ENCODE measurements at regions not wholly inside any gene's neighbourhood (a gene's known extent, or its start where the extent isn't known, plus 50 kb on each side); places are given as distances from the start of the nearest gene placed in this dataset.

- Mint-ChIP-seq H3K4me3 (no peak overlapping the region), H3K9me3 (peaks cover 0 to 7% (median 0%) of the 10 kb centered on the region in 11 donors), H3K36me3 (no peaks in the 10 kb centered on the region), H3K27me3 (peaks cover 0 to 18% (median 0%) of the 10 kb centered on the region in 5 donors), H3K27ac (peak overlapping the region in 1 of 9 donors; percentile 64), H3K4me1 (peaks cover under 1 to 19% (median 9%) of the 10 kb centered on the region in 7 donors)
- Histone ChIP-seq H3K4me3 (ENCODE audit: low read length) (no peak overlapping the region), H3K27ac (ENCODE audit: low read depth, low read length) (no peak overlapping the region), H3K9me3 (ENCODE audit: control insufficient read depth in 2 of 3, low read length in 3 of 3) (no peaks in the 10 kb centered on the region), H3K27me3 (ENCODE audit: control insufficient read depth in 2 of 2, insufficient read depth in 2 of 2, low read length in 2 of 2) (no peaks in the 10 kb centered on the region), H3K4me1 (ENCODE audit: control insufficient read depth in 2 of 2, insufficient read depth in 2 of 2, low read length in 2 of 2) (no peaks in the 10 kb centered on the region), H3K36me3 (ENCODE audit: control insufficient read depth in 2 of 3, insufficient read depth in 3 of 3, low read length in 3 of 3) (no peaks in the 10 kb centered on the region)
- intact Hi-C loops (cut with micrococcal nuclease): no loop called here
- ATAC-seq (no peak), DNase-seq (no peak)
- ChIA-PET POLR2A (no interaction called here), CTCF (no interaction called here)
Observed at GRCh38 chr17:77824102-77824779, 134.3 kb upstream of the TNRC6C start.

- DNase-seq: no peak
Observed at GRCh38 chr17:77824780-77825280, 133.7 kb upstream of the TNRC6C start.

GRCh38 chr17:77825621-77826020, 132.9 kb upstream of the TNRC6C start:
- H3K27ac Mint-ChIP-seq: no peak overlapping the region

More at GRCh38 chr17:77824780-77825280, 133.7 kb upstream of the TNRC6C start:
- ChIA-PET POLR2A (interaction anchor here (1.7 kb wide), 1 partner anchor 133 kb away, joined by 6 read pairs; the partner anchor contains the start of gene TNRC6C), CTCF (no interaction called here)
- Mint-ChIP-seq H3K4me1 (peaks cover 5 to 25% (median 15%) of the 10 kb centered on the region in 7 donors), H3K27me3 (peaks cover 0 to 12% (median 0%) of the 10 kb centered on the region in 5 donors), H3K36me3 (no peaks in the 10 kb centered on the region), H3K27ac (peak overlapping the region in 1 of 9 donors; percentile 64), H3K9me3 (peaks cover 0 to 8% (median 0%) of the 10 kb centered on the region in 11 donors), H3K4me3 (no peak overlapping the region)
- H3K27ac ChIP-seq (ENCODE audit: low read depth, low read length): no peak overlapping the region
- ATAC-seq: no peak
- intact Hi-C loops (cut with micrococcal nuclease): no loop called here
- H3K4me1 ChIP-seq (ENCODE audit: control insufficient read depth in 2 of 2, insufficient read depth in 2 of 2, low read length in 2 of 2): peaks cover 0 to 4% of the 10 kb centered on the region in 2 donors
- H3K27me3 ChIP-seq (ENCODE audit: control insufficient read depth in 2 of 2, insufficient read depth in 2 of 2, low read length in 2 of 2): no peaks in the 10 kb centered on the region
- H3K4me3 ChIP-seq (ENCODE audit: low read length): no peak overlapping the region
- H3K36me3 ChIP-seq (ENCODE audit: control insufficient read depth in 2 of 3, insufficient read depth in 3 of 3, low read length in 3 of 3): no peaks in the 10 kb centered on the region
- no peaks in the 10 kb centered on the region for H3K9me3 ChIP-seq (ENCODE audit: control insufficient read depth in 2 of 3, low read length in 3 of 3)

GRCh38 chr17:77826132-77826873, 132.2 kb upstream of the TNRC6C start:
- CTCF ChIA-PET: no interaction called here
- Histone ChIP-seq H3K4me3 (ENCODE audit: low read length) (no peak overlapping the region), H3K27ac (ENCODE audit: low read depth, low read length) (no peak overlapping the region), H3K4me1 (ENCODE audit: control insufficient read depth in 2 of 2, insufficient read depth in 2 of 2, low read length in 2 of 2) (peaks cover 0 to 9% of the 10 kb centered on the region in 2 donors), H3K27me3 (ENCODE audit: control insufficient read depth in 2 of 2, insufficient read depth in 2 of 2, low read length in 2 of 2) (no peaks in the 10 kb centered on the region), H3K36me3 (ENCODE audit: control insufficient read depth in 2 of 3, insufficient read depth in 3 of 3, low read length in 3 of 3) (no peaks in the 10 kb centered on the region), H3K9me3 (ENCODE audit: control insufficient read depth in 2 of 3, low read length in 3 of 3) (no peaks in the 10 kb centered on the region)
- DNase-seq: no peak
- H3K27ac Mint-ChIP-seq: no peak overlapping the region
- peaks cover 0 to 8% (median 0%) of the 10 kb centered on the region in 5 donors for H3K27me3 Mint-ChIP-seq
- POLR2A ChIA-PET: interaction anchor here (1.7 kb wide), 1 partner anchor 132 kb away, joined by 6 read pairs; the partner anchor contains the start of gene TNRC6C
- no peaks in the 10 kb centered on the region for H3K36me3 Mint-ChIP-seq
- peaks cover 9 to 36% (median 26%) of the 10 kb centered on the region in 7 donors for H3K4me1 Mint-ChIP-seq
- peaks cover 0 to 8% (median 0%) of the 10 kb centered on the region in 11 donors for H3K9me3 Mint-ChIP-seq
- intact Hi-C loops (cut with micrococcal nuclease): no loop called here
- ATAC-seq: no peak
- H3K4me3 Mint-ChIP-seq: no peak overlapping the region

More at GRCh38 chr17:77825621-77826020, 132.9 kb upstream of the TNRC6C start:
- Mint-ChIP-seq H3K27me3 (peaks cover 0 to 7% (median 0%) of the 10 kb centered on the region in 5 donors), H3K36me3 (no peaks in the 10 kb centered on the region), H3K4me3 (no peak overlapping the region), H3K4me1 (peaks cover 8 to 33% (median 22%) of the 10 kb centered on the region in 7 donors), H3K9me3 (peaks cover 0 to 8% (median 0%) of the 10 kb centered on the region in 11 donors)
- no peak for ATAC-seq
- no peak overlapping the region for H3K27ac ChIP-seq (ENCODE audit: low read depth, low read length)
- ChIA-PET CTCF (no interaction called here), POLR2A (interaction anchor here (0.6 to 1.7 kb wide), 2 partner anchors 132 to 206 kb away, joined by 3 to 6 read pairs; partner anchors contain the start of gene TNRC6C)
- H3K36me3 ChIP-seq (ENCODE audit: control insufficient read depth in 2 of 3, insufficient read depth in 3 of 3, low read length in 3 of 3): no peaks in the 10 kb centered on the region
- H3K27me3 ChIP-seq (ENCODE audit: control insufficient read depth in 2 of 2, insufficient read depth in 2 of 2, low read length in 2 of 2): no peaks in the 10 kb centered on the region
- no peaks in the 10 kb centered on the region for H3K9me3 ChIP-seq (ENCODE audit: control insufficient read depth in 2 of 3, low read length in 3 of 3)
- peaks cover 0 to 7% of the 10 kb centered on the region in 2 donors for H3K4me1 ChIP-seq (ENCODE audit: control insufficient read depth in 2 of 2, insufficient read depth in 2 of 2, low read length in 2 of 2)
- intact Hi-C loops (cut with micrococcal nuclease): no loop called here
- H3K4me3 ChIP-seq (ENCODE audit: low read length): no peak overlapping the region
- DNase-seq: no peak

DNA sequence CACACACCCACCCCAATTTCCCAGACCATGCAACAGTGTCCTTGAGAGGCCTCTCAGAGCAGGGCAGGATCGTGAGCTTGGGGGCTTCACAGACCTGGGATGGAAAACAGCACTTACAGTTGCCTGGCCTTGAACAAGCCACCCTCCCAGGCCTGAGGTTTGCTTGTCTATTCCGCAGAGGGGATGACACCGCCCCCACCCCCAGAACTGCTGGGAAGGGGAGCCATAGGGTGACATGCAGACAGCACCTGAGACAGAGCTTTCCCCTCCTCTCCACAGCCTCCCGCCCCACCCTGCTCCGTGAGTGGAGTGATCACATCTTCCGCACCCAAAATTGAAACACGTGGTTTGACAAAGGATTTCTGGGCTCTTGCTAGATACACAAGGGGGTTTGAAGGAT, 131.5 kb upstream of the TNRC6C start:
- CTCF ChIA-PET: no interaction called here
- Mint-ChIP-seq H3K27ac (no peak overlapping the region), H3K27me3 (peaks cover 0 to 11% (median 0%) of the 10 kb centered on the region in 5 donors), H3K9me3 (peaks cover 0 to 8% (median 0%) of the 10 kb centered on the region in 11 donors), H3K4me1 (peaks cover 9 to 38% (median 31%) of the 10 kb centered on the region in 7 donors), H3K36me3 (no peaks in the 10 kb centered on the region), H3K4me3 (no peak overlapping the region)
- Histone ChIP-seq H3K9me3 (ENCODE audit: control insufficient read depth in 2 of 3, low read length in 3 of 3) (no peaks in the 10 kb centered on the region), H3K27me3 (ENCODE audit: control insufficient read depth in 2 of 2, insufficient read depth in 2 of 2, low read length in 2 of 2) (no peaks in the 10 kb centered on the region), H3K4me1 (ENCODE audit: control insufficient read depth in 2 of 2, insufficient read depth in 2 of 2, low read length in 2 of 2) (peaks cover 0 to 9% of the 10 kb centered on the region in 2 donors), H3K36me3 (ENCODE audit: control insufficient read depth in 2 of 3, insufficient read depth in 3 of 3, low read length in 3 of 3) (no peaks in the 10 kb centered on the region), H3K27ac (ENCODE audit: low read depth, low read length) (no peak overlapping the region), H3K4me3 (ENCODE audit: low read length) (no peak overlapping the region)
- intact Hi-C loops (cut with micrococcal nuclease): no loop called here
- ATAC-seq (no peak), DNase-seq (no peak)
- POLR2A ChIA-PET: no interaction called here

GRCh38 chr17:77827511-77827910, 131.0 kb upstream of the TNRC6C start:
- no peaks in the 10 kb centered on the region for H3K36me3 ChIP-seq (ENCODE audit: control insufficient read depth in 2 of 3, insufficient read depth in 3 of 3, low read length in 3 of 3)
- ATAC-seq: no peak
- Mint-ChIP-seq H3K27me3 (peaks cover 0 to 15% (median 0%) of the 10 kb centered on the region in 5 donors), H3K27ac (peak overlapping the region in 1 of 9 donors; percentile 22), H3K4me3 (no peak overlapping the region), H3K4me1 (peaks cover 9 to 38% (median 31%) of the 10 kb centered on the region in 7 donors), H3K9me3 (peaks cover 0 to 8% (median 0%) of the 10 kb centered on the region in 11 donors), H3K36me3 (no peaks in the 10 kb centered on the region)
- H3K4me1 ChIP-seq (ENCODE audit: control insufficient read depth in 2 of 2, insufficient read depth in 2 of 2, low read length in 2 of 2): peaks cover 0 to 9% of the 10 kb centered on the region in 2 donors
- DNase-seq: no peak
- ChIA-PET CTCF (no interaction called here), POLR2A (interaction anchor here (0.6 kb wide), 1 partner anchor 181 kb away, joined by 3 read pairs; no protein-coding TSS in a partner anchor)
- no peak overlapping the region for H3K27ac ChIP-seq (ENCODE audit: low read depth, low read length)
- H3K27me3 ChIP-seq (ENCODE audit: control insufficient read depth in 2 of 2, insufficient read depth in 2 of 2, low read length in 2 of 2): no peaks in the 10 kb centered on the region
- no peaks in the 10 kb centered on the region for H3K9me3 ChIP-seq (ENCODE audit: control insufficient read depth in 2 of 3, low read length in 3 of 3)
- H3K4me3 ChIP-seq (ENCODE audit: low read length): no peak overlapping the region
- intact Hi-C loops (cut with micrococcal nuclease): no loop called here
